ENCODE measurements at regions not wholly inside any gene's neighbourhood (a gene's known extent, or its start where the extent isn't known, plus 50 kb on each side); places are given as distances from the start of the nearest gene placed in this dataset.

- no peaks in the 10 kb centered on the region for H3K36me3 ChIP-seq (ENCODE audit: control insufficient read depth in 2 of 2, extremely low read depth in 1 of 2, insufficient read depth in 2 of 2, low read length in 2 of 2)
- no peaks in the 10 kb centered on the region for H4K20me1 ChIP-seq (ENCODE audit: control insufficient read depth, extremely low read depth, insufficient read depth, low read length)
- peak overlapping the region; percentile 65 for H3K27ac ChIP-seq (ENCODE audit: control insufficient read depth, insufficient read depth, low read length)
- H3K27me3 ChIP-seq (ENCODE audit: control insufficient read depth, extremely low read depth, insufficient read depth, low read length), result no peaks in the 10 kb centered on the region
- H3K9me1 ChIP-seq (ENCODE audit: control insufficient read depth, extremely low read depth, insufficient read depth, low read length), result no peaks in the 10 kb centered on the region
- H2AFZ ChIP-seq (ENCODE audit: control insufficient read depth, low read length), result peak overlapping the region; percentile 88
- FAIRE-seq, result peak; percentile 75
- dilution Hi-C loops (cut with MboI; ENCODE audit: extremely low pct_ligation_motif_present, low sequenced_read_pairs), result no loop called here
- H3K9ac ChIP-seq (ENCODE audit: control insufficient read depth, extremely low read depth, insufficient read depth, low read length), result peak overlapping the region; percentile 42
- peak overlapping the region; percentile 89 for H3K4me2 ChIP-seq (ENCODE audit: control insufficient read depth, extremely low read depth, insufficient read depth, low read depth, low read length)
- peak; percentile 36 for DNase-seq (ENCODE audit: low read depth, low spot score)
- TF ChIP-seq CTCF (optimal IDR thresholded peaks at IDR 0.05 in 1 of 3, IDR thresholded peaks at IDR 0.05 in 1 of 3, conservative IDR thresholded peaks at IDR 0.05 in 1 of 3; ENCODE audit: extremely low read depth in 1 of 3, insufficient read depth in 2 of 3, low read length in 3 of 3), result no peak
- no peak for TF ChIP-seq EZH2 (IDR thresholded peaks at IDR 0.05; ENCODE audit: low read length)
- peak overlapping the region in 1 of 3 experiments; percentile 64 for H3K4me3 ChIP-seq (ENCODE audit: control insufficient read depth in 2 of 3, extremely low read depth in 1 of 3, insufficient read depth in 2 of 3, low read depth in 1 of 3, low read length in 3 of 3)
- no peaks in the 10 kb centered on the region for H3K9me3 ChIP-seq (ENCODE audit: control insufficient read depth, low read depth, low read length)
- no peaks in the 10 kb centered on the region for H3K79me2 ChIP-seq (ENCODE audit: control insufficient read depth, insufficient read depth, low read length)
- peaks cover 14% of the 10 kb centered on the region for H3K4me1 ChIP-seq (ENCODE audit: control insufficient read depth, extremely low read depth, insufficient read depth, low read length)
Observed at GRCh38 chr3:24725514-24726255, 231.0 kb upstream of the THRB start.

GRCh38 chr3:24726423-24726822 lies 231.8 kb upstream of the THRB start:
- Histone ChIP-seq H3K27ac (ENCODE audit: control insufficient read depth, insufficient read depth, low read length) (no peak overlapping the region), H3K27me3 (ENCODE audit: control insufficient read depth, extremely low read depth, insufficient read depth, low read length) (no peaks in the 10 kb centered on the region), H3K9ac (ENCODE audit: control insufficient read depth, extremely low read depth, insufficient read depth, low read length) (no peak overlapping the region), H4K20me1 (ENCODE audit: control insufficient read depth, extremely low read depth, insufficient read depth, low read length) (no peaks in the 10 kb centered on the region), H3K9me3 (ENCODE audit: control insufficient read depth, low read depth, low read length) (no peaks in the 10 kb centered on the region), H2AFZ (ENCODE audit: control insufficient read depth, low read length) (no peak overlapping the region), H3K9me1 (ENCODE audit: control insufficient read depth, extremely low read depth, insufficient read depth, low read length) (no peaks in the 10 kb centered on the region), H3K79me2 (ENCODE audit: control insufficient read depth, insufficient read depth, low read length) (no peaks in the 10 kb centered on the region), H3K4me1 (ENCODE audit: control insufficient read depth, extremely low read depth, insufficient read depth, low read length) (peaks cover 14% of the 10 kb centered on the region), H3K36me3 (ENCODE audit: control insufficient read depth in 2 of 2, extremely low read depth in 1 of 2, insufficient read depth in 2 of 2, low read length in 2 of 2) (no peaks in the 10 kb centered on the region), H3K4me3 (ENCODE audit: control insufficient read depth in 2 of 3, extremely low read depth in 1 of 3, insufficient read depth in 2 of 3, low read depth in 1 of 3, low read length in 3 of 3) (no peak overlapping the region), H3K4me2 (ENCODE audit: control insufficient read depth, extremely low read depth, insufficient read depth, low read depth, low read length) (no peak overlapping the region)
- FAIRE-seq (no peak), DNase-seq (ENCODE audit: low read depth, low spot score) (no peak)
- TF ChIP-seq EZH2 (IDR thresholded peaks at IDR 0.05; ENCODE audit: low read length), result no peak
- no peak for TF ChIP-seq CTCF (optimal IDR thresholded peaks at IDR 0.05 in 1 of 3, IDR thresholded peaks at IDR 0.05 in 1 of 3, conservative IDR thresholded peaks at IDR 0.05 in 1 of 3; ENCODE audit: extremely low read depth in 1 of 3, insufficient read depth in 2 of 3, low read length in 3 of 3)
- dilution Hi-C loops (cut with MboI; ENCODE audit: extremely low pct_ligation_motif_present, low sequenced_read_pairs), result no loop called here
